ENCODE measurements at regions not wholly inside any gene's neighbourhood (a gene's known extent, or its start where the extent isn't known, plus 50 kb on each side); places are given as distances from the start of the nearest gene placed in this dataset.

DNA sequence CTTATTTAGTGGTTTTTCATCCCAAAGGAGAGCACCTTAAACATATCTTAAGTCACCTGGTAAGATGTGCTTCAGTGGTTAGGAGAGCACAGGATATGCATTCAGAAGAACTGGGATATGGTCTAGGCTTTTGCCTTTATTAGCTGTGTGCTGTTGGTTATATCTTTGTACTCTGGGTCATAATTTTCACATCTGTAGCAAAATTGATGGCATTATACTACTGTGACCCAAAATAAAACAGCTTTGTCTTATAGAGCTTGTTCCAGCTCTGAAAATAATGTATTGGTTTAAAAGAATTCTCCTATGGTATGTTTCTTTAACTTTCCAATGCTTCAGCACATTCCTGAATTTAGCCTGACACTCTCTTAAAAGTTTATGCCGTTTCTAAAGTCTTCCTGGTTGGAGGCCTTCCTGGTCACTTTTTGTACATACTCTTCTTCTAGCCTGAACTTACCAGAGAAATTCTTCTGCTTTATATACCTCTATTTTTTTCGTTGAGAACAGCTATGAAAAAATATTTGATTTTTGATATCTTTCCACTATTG lies 337.1 kb upstream of the MPDZ start:
- TF ChIP-seq EP300 (IDR thresholded peaks at IDR 0.05) (no peak), POLR2AphosphoS5 (IDR thresholded peaks at IDR 0.05) (no peak), POLR2A (IDR thresholded peaks at IDR 0.05) (no peak)
- TF ChIP-seq, protein P1, sequence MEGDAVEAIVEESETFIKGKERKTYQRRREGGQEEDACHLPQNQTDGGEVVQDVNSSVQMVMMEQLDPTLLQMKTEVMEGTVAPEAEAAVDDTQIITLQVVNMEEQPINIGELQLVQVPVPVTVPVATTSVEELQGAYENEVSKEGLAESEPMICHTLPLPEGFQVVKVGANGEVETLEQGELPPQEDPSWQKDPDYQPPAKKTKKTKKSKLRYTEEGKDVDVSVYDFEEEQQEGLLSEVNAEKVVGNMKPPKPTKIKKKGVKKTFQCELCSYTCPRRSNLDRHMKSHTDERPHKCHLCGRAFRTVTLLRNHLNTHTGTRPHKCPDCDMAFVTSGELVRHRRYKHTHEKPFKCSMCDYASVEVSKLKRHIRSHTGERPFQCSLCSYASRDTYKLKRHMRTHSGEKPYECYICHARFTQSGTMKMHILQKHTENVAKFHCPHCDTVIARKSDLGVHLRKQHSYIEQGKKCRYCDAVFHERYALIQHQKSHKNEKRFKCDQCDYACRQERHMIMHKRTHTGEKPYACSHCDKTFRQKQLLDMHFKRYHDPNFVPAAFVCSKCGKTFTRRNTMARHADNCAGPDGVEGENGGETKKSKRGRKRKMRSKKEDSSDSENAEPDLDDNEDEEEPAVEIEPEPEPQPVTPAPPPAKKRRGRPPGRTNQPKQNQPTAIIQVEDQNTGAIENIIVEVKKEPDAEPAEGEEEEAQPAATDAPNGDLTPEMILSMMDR (IDR thresholded peaks at IDR 0.05) = no peak
- no peaks in the 10 kb centered on the region for H3K27me3 ChIP-seq
- H3K9me3 ChIP-seq = no peaks in the 10 kb centered on the region
- WGBS, 2 donors (ENCODE audit: low coverage in 1 of 2) = 15 to 65% methylated on average over 2 of the region's 2 CpGs
- peak overlapping the region in 1 of 4 donors; percentile 61 for H3K27ac ChIP-seq
- peaks cover 0 to 22% (median 11%) of the 10 kb centered on the region in 3 donors for H3K4me1 ChIP-seq
- no peak overlapping the region for H3K4me3 ChIP-seq
- no peaks in the 10 kb centered on the region for H3K36me3 ChIP-seq
- no peak for ATAC-seq

- ATAC-seq = no peak
- peaks cover 0 to 20% (median 11%) of the 10 kb centered on the region in 3 donors for H3K4me1 ChIP-seq
- WGBS, 2 donors (ENCODE audit: low coverage in 1 of 2) = 15 to 42% methylated on average over 7 of the region's 7 CpGs
- H3K27me3 ChIP-seq = no peaks in the 10 kb centered on the region
- no peak overlapping the region for H3K4me3 ChIP-seq
- no peaks in the 10 kb centered on the region for H3K9me3 ChIP-seq
- H3K27ac ChIP-seq = peak overlapping the region in 1 of 4 donors; percentile 61
- H3K36me3 ChIP-seq = no peaks in the 10 kb centered on the region
- no peak for TF ChIP-seq EP300 (IDR thresholded peaks at IDR 0.05)
- no peak for TF ChIP-seq POLR2A (IDR thresholded peaks at IDR 0.05)
- TF ChIP-seq POLR2AphosphoS5 (IDR thresholded peaks at IDR 0.05) = no peak
- TF ChIP-seq, protein P1 (IDR thresholded peaks at IDR 0.05) = no peak
Measured at GRCh38 chr9:13615660-13616490, 336.4 kb upstream of the MPDZ start.

- H3K4me3 ChIP-seq = no peak overlapping the region
- WGBS, 2 donors (ENCODE audit: low coverage in 1 of 2) = 81 to 85% methylated on average over 3 to 4 of the region's 4 CpGs
- no peak for ATAC-seq
- TF ChIP-seq, protein P1 (IDR thresholded peaks at IDR 0.05) = no peak
- TF ChIP-seq EP300 (IDR thresholded peaks at IDR 0.05) (no peak), POLR2A (IDR thresholded peaks at IDR 0.05) (no peak), POLR2AphosphoS5 (IDR thresholded peaks at IDR 0.05) (no peak)
- peaks cover 0 to 20% (median 11%) of the 10 kb centered on the region in 3 donors for H3K4me1 ChIP-seq
- no peaks in the 10 kb centered on the region for H3K9me3 ChIP-seq
- H3K36me3 ChIP-seq = no peaks in the 10 kb centered on the region
- H3K27me3 ChIP-seq = no peaks in the 10 kb centered on the region
- no peak overlapping the region for H3K27ac ChIP-seq
Measured at GRCh38 chr9:13614060-13614459, 334.6 kb upstream of the MPDZ start.

- peaks cover 3 to 28% (median 13%) of the 10 kb centered on the region in 3 donors for H3K4me1 ChIP-seq
- H3K9me3 ChIP-seq = no peaks in the 10 kb centered on the region
- no peak for ATAC-seq
- H3K36me3 ChIP-seq = no peaks in the 10 kb centered on the region
- TF ChIP-seq EP300 (IDR thresholded peaks at IDR 0.05) = no peak
- TF ChIP-seq POLR2AphosphoS5 (IDR thresholded peaks at IDR 0.05) = no peak
- TF ChIP-seq, protein P1 (IDR thresholded peaks at IDR 0.05) = no peak
- TF ChIP-seq POLR2A (IDR thresholded peaks at IDR 0.05) = no peak
- 83 to 86% methylated on average over 2 of the region's 2 CpGs for WGBS, 2 donors (ENCODE audit: low coverage in 1 of 2)
- no peak overlapping the region for H3K27ac ChIP-seq
- no peak overlapping the region for H3K4me3 ChIP-seq
- no peaks in the 10 kb centered on the region for H3K27me3 ChIP-seq
Measured at GRCh38 chr9:13613296-13613695, 333.8 kb upstream of the MPDZ start.

Measured in gastroesophageal sphincter (tissue), 4 donors.